Naive thymus-derived CD4-positive, alpha-beta T cell (primary cell): ENCODE measurements at regions not wholly inside any gene's neighbourhood (a gene's known extent, or its start where the extent isn't known, plus 50 kb on each side); places are given as distances from the start of the nearest gene placed in this dataset.
"Not testable (repeated sequence)": the region's sequence is repeated elsewhere in the genome, so short reads cannot be mapped to it uniquely, and the experiment has no call there.

Experiments
- ATAC-seq: fragments of 150-1000 bp; cut with Tn5 transposase; 2 replicates; pipeline ENCODE4 v1.10.0; 2021; ENCODE audit warnings: mild to moderate bottlenecking, moderate library complexity
- CTCF ChIA-PET: fragments of 350-600 bp; sonication (Branson Sonifier 250); formaldehyde crosslinking; loops from one replicate; lab custom pipeline; 2021; ENCODE audit warnings: antibody characterized with exemption; lab: Charles Lee
- POLR2A ChIA-PET: fragments of 350-600 bp; sonication (Branson Sonifier 250); formaldehyde crosslinking; loops from one replicate; lab custom pipeline; 2021; ENCODE audit warnings: antibody characterized with exemption, inconsistent platforms; lab: Charles Lee
- DNase-seq, 9 donors: peaks; one replicate each; pipeline versions ENCODE4 v3.0.0 to v3.0.0-alpha.2; 2020 to 2022; ENCODE audit warnings: mixed read lengths in 1 of 9
- H3K27ac ChIP-seq: one replicate; pipeline ENCODE4 v1.7.0; 2013; ENCODE audit warnings: mild to moderate bottlenecking, low read depth, low read length, moderate library complexity
- H3K27me3 ChIP-seq, 2 donors: one replicate each; pipeline ENCODE4 v1.7.0; 2013; ENCODE audit warnings: low read length in 2 of 2, mild to moderate bottlenecking in 2 of 2, moderate library complexity in 2 of 2; ENCODE audit not compliant: control insufficient read depth in 2 of 2, insufficient read depth in 2 of 2
- H3K36me3 ChIP-seq, 3 experiments: 1 replicate in 2 of 3; 2 replicates in 1 of 3; pipeline ENCODE4 v1.7.0; 2013; ENCODE audit warnings: low read length in 3 of 3, mild to moderate bottlenecking in 3 of 3, moderate library complexity in 1 of 3; ENCODE audit not compliant: insufficient read depth in 3 of 3, control insufficient read depth in 2 of 3
- H3K4me1 ChIP-seq, 2 donors: one replicate each; pipeline ENCODE4 v1.7.0; 2013; ENCODE audit warnings: low read length in 2 of 2, mild to moderate bottlenecking in 2 of 2, moderate library complexity in 1 of 2; ENCODE audit not compliant: control insufficient read depth in 2 of 2, insufficient read depth in 2 of 2
- H3K4me3 ChIP-seq: 2 replicates; pipeline ENCODE4 v1.7.0; 2013; ENCODE audit warnings: mild to moderate bottlenecking, low read length
- H3K9me3 ChIP-seq, 3 experiments: 1 replicate in 2 of 3; 2 replicates in 1 of 3; pipeline ENCODE4 v1.7.0; 2013; ENCODE audit warnings: low read length in 3 of 3; ENCODE audit not compliant: control insufficient read depth in 2 of 3
- H3K27ac Mint-ChIP-seq, 9 donors: one replicate each; pipeline ENCODE4 v1.8.0; 2020 to 2022; ENCODE audit warnings: mixed read lengths in 9 of 9, mild to moderate bottlenecking in 8 of 9, moderate library complexity in 5 of 9, inconsistent platforms in 2 of 9
- H3K27me3 Mint-ChIP-seq, 5 donors: one replicate each; pipeline ENCODE4 v1.8.0; 2021 to 2022; ENCODE audit warnings: mixed read lengths in 5 of 5, mild to moderate bottlenecking in 1 of 5
- H3K36me3 Mint-ChIP-seq, 5 donors: one replicate each; pipeline ENCODE4 v1.8.0; 2020 to 2022; ENCODE audit warnings: mixed read lengths in 5 of 5, mild to moderate bottlenecking in 3 of 5, inconsistent platforms in 1 of 5
- H3K4me1 Mint-ChIP-seq, 7 donors: one replicate each; pipeline ENCODE4 v1.8.0; 2020 to 2022; ENCODE audit warnings: mixed read lengths in 7 of 7, mild to moderate bottlenecking in 3 of 7, inconsistent platforms in 1 of 7
- H3K4me3 Mint-ChIP-seq, 10 donors: one replicate each; pipeline ENCODE4 v1.8.0; 2020 to 2022; ENCODE audit warnings: mild to moderate bottlenecking in 10 of 10, mixed read lengths in 10 of 10, moderate library complexity in 6 of 10, inconsistent platforms in 2 of 10
- H3K9me3 Mint-ChIP-seq, 11 donors: one replicate each; pipeline ENCODE4 v1.8.0; 2020 to 2022; ENCODE audit warnings: mixed read lengths in 11 of 11, mild to moderate bottlenecking in 4 of 11, inconsistent platforms in 1 of 11, moderate library complexity in 1 of 11
- intact Hi-C, 2 donors: fragments of 100-400 bp; cut with micrococcal nuclease; formaldehyde crosslinking; loops; one replicate each; pipeline ENCODE4 v1.15.1; 2023

DNA sequence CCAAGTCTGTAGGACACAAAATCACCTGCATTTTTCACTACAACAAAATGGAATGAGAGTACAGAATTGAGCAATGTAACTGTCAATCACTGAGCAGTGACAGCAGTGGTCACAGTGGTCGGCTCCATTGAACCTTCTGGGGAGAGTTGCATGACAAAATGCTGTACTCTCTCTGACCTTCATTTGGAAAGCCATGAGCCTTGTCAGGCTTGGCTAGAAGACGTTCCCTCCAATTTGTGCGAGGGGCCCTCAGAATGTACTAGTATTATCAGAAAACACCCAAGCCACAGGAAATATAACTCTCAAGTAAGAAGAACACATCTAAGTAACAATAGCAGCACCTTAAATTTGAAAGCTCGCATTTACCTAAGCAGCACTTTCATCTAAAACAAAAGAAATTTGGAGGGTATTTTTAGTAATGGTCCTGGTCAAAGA is 425.6 kb upstream of the MEF2C start:
- ChIA-PET POLR2A (no interaction called here), CTCF (no interaction called here)
- Mint-ChIP-seq H3K4me1 (peaks cover 0 to 2% (median 0%) of the 10 kb centered on the region in 7 donors), H3K36me3 (no peaks in the 10 kb centered on the region), H3K27me3 (no peaks in the 10 kb centered on the region), H3K27ac (no peak overlapping the region), H3K9me3 (peaks cover 0 to 4% (median 3%) of the 10 kb centered on the region in 11 donors), H3K4me3 (no peak overlapping the region)
- no peaks in the 10 kb centered on the region for H3K4me1 ChIP-seq
- H3K27ac ChIP-seq, result no peak overlapping the region
- no peaks in the 10 kb centered on the region for H3K36me3 ChIP-seq
- no peaks in the 10 kb centered on the region for H3K9me3 ChIP-seq
- no peaks in the 10 kb centered on the region for H3K27me3 ChIP-seq
- intact Hi-C loops, result no loop called here
- ATAC-seq, result no peak
- no peak overlapping the region for H3K4me3 ChIP-seq
- no peak for DNase-seq

DNA sequence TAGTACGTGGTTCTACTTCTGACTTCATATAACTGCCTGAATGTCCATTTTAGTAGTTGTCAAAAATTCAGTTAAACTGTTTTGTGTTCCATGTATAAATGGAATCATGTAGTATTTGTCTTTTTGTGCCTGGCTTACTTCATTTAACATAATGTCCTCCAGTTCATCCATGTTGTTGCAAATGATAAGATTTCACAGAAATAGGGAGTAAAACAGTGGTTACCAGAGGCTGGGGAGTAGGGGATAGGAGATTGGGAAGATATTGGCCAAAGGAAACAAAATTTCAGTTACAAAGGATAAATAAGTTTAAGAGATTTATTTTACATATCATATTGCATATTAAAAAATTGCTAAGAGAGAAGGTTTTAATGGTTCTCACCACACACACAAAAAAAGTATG is 425.0 kb upstream of the MEF2C start:
- Mint-ChIP-seq H3K4me3 (no peak overlapping the region), H3K27ac (no peak overlapping the region), H3K27me3 (no peaks in the 10 kb centered on the region), H3K36me3 (no peaks in the 10 kb centered on the region), H3K4me1 (peaks cover 0 to 2% (median 0%) of the 10 kb centered on the region in 7 donors), H3K9me3 (peaks cover 0 to 4% (median 3%) of the 10 kb centered on the region in 11 donors)
- H3K36me3 ChIP-seq, result no peaks in the 10 kb centered on the region
- intact Hi-C loops, result no loop called here
- H3K4me3 ChIP-seq, result no peak overlapping the region
- no peaks in the 10 kb centered on the region for H3K9me3 ChIP-seq
- ATAC-seq (no peak), DNase-seq (no peak)
- POLR2A ChIA-PET, result no interaction called here
- H3K27ac ChIP-seq, result no peak overlapping the region
- H3K4me1 ChIP-seq, result no peaks in the 10 kb centered on the region
- CTCF ChIA-PET, result no interaction called here
- H3K27me3 ChIP-seq, result no peaks in the 10 kb centered on the region

DNA sequence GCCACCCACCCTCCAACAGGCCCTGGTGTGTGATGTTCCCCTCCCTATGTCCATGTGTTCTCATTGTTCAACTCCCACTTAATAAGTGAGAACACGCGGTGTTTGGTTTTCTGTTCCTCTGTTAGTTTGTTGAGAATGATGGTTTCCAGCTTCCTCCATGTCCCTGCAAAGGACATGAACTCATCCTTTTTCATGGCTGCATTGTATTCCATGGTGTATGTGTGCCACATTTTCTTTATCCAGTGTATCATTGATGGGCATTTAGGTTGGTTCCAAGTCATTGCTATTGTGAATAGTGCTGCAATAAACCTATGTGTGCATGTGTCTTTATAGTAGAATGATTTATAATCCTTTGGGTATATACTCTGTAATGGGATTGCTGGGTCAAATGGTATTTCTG is 424.2 kb upstream of the MEF2C start:
- not testable (repeated sequence) for H3K36me3 Mint-ChIP-seq, H3K4me3 Mint-ChIP-seq

DNA sequence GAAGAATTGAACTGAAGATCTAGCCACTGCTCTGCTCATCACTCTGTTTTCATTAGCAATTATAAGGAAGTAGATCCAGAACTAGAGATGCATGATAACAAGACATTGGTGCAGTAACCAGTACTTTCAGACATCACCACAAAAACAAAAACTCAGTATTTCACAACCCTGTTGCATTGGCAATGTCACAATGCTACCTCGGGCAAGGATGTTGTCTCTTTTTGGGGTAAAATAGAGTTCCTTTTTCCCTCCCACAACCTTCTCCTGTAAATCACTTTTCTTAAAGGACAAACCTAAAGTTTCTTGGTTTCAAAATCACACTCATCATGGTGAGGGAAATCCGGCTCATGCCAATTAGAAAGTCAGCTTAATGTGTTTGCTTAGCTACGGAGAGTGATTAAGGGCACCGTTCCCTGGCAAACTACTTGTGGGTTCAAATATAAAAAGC is 420.1 kb upstream of the MEF2C start:
- Mint-ChIP-seq H3K9me3 (peaks cover 0 to 5% (median 0%) of the 10 kb centered on the region in 11 donors), H3K4me1 (no peaks in the 10 kb centered on the region), H3K27me3 (no peaks in the 10 kb centered on the region), H3K36me3 (no peaks in the 10 kb centered on the region), H3K4me3 (no peak overlapping the region), H3K27ac (no peak overlapping the region)
- H3K27me3 ChIP-seq, result no peaks in the 10 kb centered on the region
- ChIA-PET CTCF (no interaction called here), POLR2A (no interaction called here)
- H3K27ac ChIP-seq, result no peak overlapping the region
- no peaks in the 10 kb centered on the region for H3K4me1 ChIP-seq
- no peak for DNase-seq
- H3K4me3 ChIP-seq, result no peak overlapping the region
- ATAC-seq, result peak; percentile 64
- intact Hi-C loops, result no loop called here
- no peaks in the 10 kb centered on the region for H3K36me3 ChIP-seq
- no peaks in the 10 kb centered on the region for H3K9me3 ChIP-seq

More for the DNA sequence above, 424.2 kb upstream of the MEF2C start:
- POLR2A ChIA-PET, H3K36me3 ChIP-seq, H3K4me1 ChIP-seq, ATAC-seq, H3K27me3 ChIP-seq, DNase-seq, H3K4me3 ChIP-seq, H3K9me3 Mint-ChIP-seq, intact Hi-C loops, H3K9me3 ChIP-seq, CTCF ChIA-PET, H3K27me3 Mint-ChIP-seq, H3K4me1 Mint-ChIP-seq, H3K27ac ChIP-seq, H3K27ac Mint-ChIP-seq: not testable (repeated sequence)

DNA sequence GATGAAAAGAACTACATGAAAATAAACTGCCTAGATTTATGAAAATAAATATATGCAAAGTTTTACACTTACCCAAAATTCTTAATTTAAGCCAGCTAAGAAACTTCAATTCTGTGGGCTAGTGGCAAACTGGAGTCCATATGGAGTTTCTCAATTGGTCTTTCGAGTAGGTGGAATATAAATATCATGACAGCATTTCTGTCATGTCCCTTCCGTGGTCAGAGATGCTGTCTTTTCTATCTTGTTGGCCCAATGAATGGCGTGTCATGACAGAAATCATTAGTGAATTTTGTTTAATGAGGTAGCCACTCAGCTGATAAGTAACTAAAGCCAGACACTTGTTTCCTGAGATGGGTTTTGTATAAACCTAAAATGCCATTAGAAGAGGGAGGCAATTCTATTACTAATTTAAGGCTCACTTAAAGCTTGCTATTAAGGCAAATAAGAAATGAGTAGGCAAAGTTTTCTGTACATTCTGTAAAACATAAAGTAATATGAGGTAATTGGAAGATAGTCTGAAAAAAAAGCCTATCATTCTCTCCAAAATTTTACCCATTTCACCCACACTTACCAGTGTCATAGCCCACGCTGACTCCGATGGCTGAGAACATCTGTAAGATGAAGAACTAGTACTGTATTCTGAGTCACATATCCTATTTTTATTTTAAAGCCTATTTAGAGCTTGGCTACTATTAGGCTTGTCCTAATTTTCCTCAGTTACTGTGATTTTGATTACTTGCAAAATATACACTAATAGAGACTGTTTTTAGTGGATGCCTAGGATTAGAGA is 419.3 kb upstream of the MEF2C start:
- no peaks in the 10 kb centered on the region for H3K4me1 ChIP-seq
- H3K36me3 Mint-ChIP-seq, result no peaks in the 10 kb centered on the region
- no peak overlapping the region for H3K27ac Mint-ChIP-seq
- ChIA-PET POLR2A (no interaction called here), CTCF (no interaction called here)
- intact Hi-C loops, result no loop called here
- H3K4me3 ChIP-seq, result no peak overlapping the region
- H3K27me3 ChIP-seq, result no peaks in the 10 kb centered on the region
- no peak overlapping the region for H3K27ac ChIP-seq
- DNase-seq (no peak), ATAC-seq (no peak)
- no peak overlapping the region for H3K4me3 Mint-ChIP-seq
- no peaks in the 10 kb centered on the region for H3K9me3 ChIP-seq
- H3K9me3 Mint-ChIP-seq, result peaks cover 0 to 3% (median 0%) of the 10 kb centered on the region in 11 donors
- no peaks in the 10 kb centered on the region for H3K36me3 ChIP-seq
- no peaks in the 10 kb centered on the region for H3K4me1 Mint-ChIP-seq
- H3K27me3 Mint-ChIP-seq, result no peaks in the 10 kb centered on the region

DNA sequence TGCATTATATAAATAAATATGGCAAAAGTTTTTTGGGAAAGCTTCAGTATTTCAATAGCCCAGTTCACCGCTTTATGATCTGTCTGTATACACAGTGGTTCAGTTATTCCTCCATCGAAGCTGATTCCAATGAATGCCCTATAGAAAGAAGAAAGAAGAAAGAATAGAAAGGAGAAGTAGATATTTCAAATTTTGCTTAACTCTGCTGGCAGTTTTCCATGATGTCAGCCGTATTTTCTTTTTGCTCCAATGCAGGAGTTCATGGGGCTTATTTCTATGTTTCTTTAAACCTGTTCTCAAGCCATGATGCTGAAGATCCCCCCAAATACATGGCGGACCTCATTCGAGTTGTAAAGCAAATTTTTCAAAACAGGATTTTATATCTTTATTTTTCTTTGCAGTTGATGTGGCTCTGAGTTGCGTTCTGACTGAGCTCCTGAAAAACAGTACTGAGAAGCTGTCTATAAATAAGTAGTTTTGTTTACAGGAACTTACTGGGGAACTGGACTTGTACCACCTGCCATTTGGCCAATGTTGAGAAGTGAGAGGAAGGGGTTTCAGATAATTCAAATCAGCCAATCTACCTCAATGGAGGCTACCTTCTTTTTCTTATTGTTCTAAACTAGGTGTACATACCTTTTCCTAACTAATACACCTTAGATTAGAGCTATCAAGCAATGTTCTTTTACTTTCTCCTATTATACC is 418.5 kb upstream of the MEF2C start:
- Mint-ChIP-seq H3K4me3 (no peak overlapping the region), H3K27me3 (no peaks in the 10 kb centered on the region), H3K27ac (no peak overlapping the region), H3K4me1 (no peaks in the 10 kb centered on the region), H3K36me3 (no peaks in the 10 kb centered on the region), H3K9me3 (peaks cover 0 to 3% (median 0%) of the 10 kb centered on the region in 11 donors)
- H3K27me3 ChIP-seq, result no peaks in the 10 kb centered on the region
- no peaks in the 10 kb centered on the region for H3K36me3 ChIP-seq
- H3K4me1 ChIP-seq, result no peaks in the 10 kb centered on the region
- no peak for ATAC-seq
- CTCF ChIA-PET, result no interaction called here
- H3K27ac ChIP-seq, result no peak overlapping the region
- H3K4me3 ChIP-seq, result no peak overlapping the region
- DNase-seq, result no peak
- H3K9me3 ChIP-seq, result no peaks in the 10 kb centered on the region
- POLR2A ChIA-PET, result no interaction called here
- intact Hi-C loops, result no loop called here
